CD8-positive, alpha-beta memory T cell (primary cell): ENCODE measurements at regions not wholly inside any gene's neighbourhood (a gene's known extent, or its start where the extent isn't known, plus 50 kb on each side); places are given as distances from the start of the nearest gene placed in this dataset.
"Not testable (repeated sequence)": the region's sequence is repeated elsewhere in the genome, so short reads cannot be mapped to it uniquely, and the experiment has no call there.

ENCODE experiments used
- CTCF ChIA-PET: fragments of 350-600 bp; sonication (Branson Sonifier 250); formaldehyde crosslinking; loops from one replicate; lab custom pipeline; 2021; ENCODE audit warnings: antibody characterized with exemption; lab: Charles Lee
- POLR2A ChIA-PET: fragments of 350-600 bp; sonication (Branson Sonifier 250); formaldehyde crosslinking; loops from one replicate; lab custom pipeline; 2021; ENCODE audit warnings: antibody characterized with exemption; lab: Charles Lee
- DNase-seq, 5 donors: peaks; one replicate each; pipeline versions ENCODE4 v3.0.0 to v3.0.0-alpha.2; 2020 to 2022; ENCODE audit warnings: mixed read lengths in 1 of 5
- H3K27ac ChIP-seq: one replicate; pipeline ENCODE4 v1.7.0; 2013; ENCODE audit warnings: low read depth, mild to moderate bottlenecking, low read length, moderate library complexity
- H3K27me3 ChIP-seq: 2 replicates; pipeline ENCODE4 v1.7.0; 2013; ENCODE audit warnings: low read length, mild to moderate bottlenecking; ENCODE audit not compliant: insufficient read depth, poor library complexity, severe bottlenecking
- H3K36me3 ChIP-seq: 2 replicates; pipeline ENCODE4 v1.7.0; 2013; ENCODE audit warnings: mild to moderate bottlenecking, low read length, moderate library complexity; ENCODE audit not compliant: insufficient read depth
- H3K4me1 ChIP-seq: 2 replicates; pipeline ENCODE4 v1.7.0; 2013; ENCODE audit warnings: mild to moderate bottlenecking, low read length, moderate library complexity; ENCODE audit not compliant: insufficient read depth
- H3K4me3 ChIP-seq: 2 replicates; pipeline ENCODE4 v1.7.0; 2013; ENCODE audit warnings: mild to moderate bottlenecking, low read length
- H3K9me3 ChIP-seq: 2 replicates; pipeline ENCODE4 v1.7.0; 2013; ENCODE audit warnings: mild to moderate bottlenecking, low read length
- H3K27ac Mint-ChIP-seq, 8 donors: one replicate each; pipeline ENCODE4 v1.8.0; 2020 to 2021; ENCODE audit warnings: mixed read lengths in 8 of 8, mild to moderate bottlenecking in 6 of 8, inconsistent platforms in 3 of 8, moderate library complexity in 3 of 8
- H3K27me3 Mint-ChIP-seq, 2 donors: one replicate each; pipeline ENCODE4 v1.8.0; 2020 to 2021; ENCODE audit warnings: mixed read lengths in 2 of 2, mild to moderate bottlenecking in 1 of 2, moderate library complexity in 1 of 2
- H3K36me3 Mint-ChIP-seq, 3 donors: one replicate each; pipeline ENCODE4 v1.8.0; 2020 to 2021; ENCODE audit warnings: mixed read lengths in 3 of 3, inconsistent platforms in 1 of 3, mild to moderate bottlenecking in 1 of 3
- H3K4me1 Mint-ChIP-seq, 3 donors: one replicate each; pipeline ENCODE4 v1.8.0; 2020 to 2021; ENCODE audit warnings: mixed read lengths in 3 of 3, inconsistent platforms in 1 of 3, mild to moderate bottlenecking in 1 of 3
- H3K4me3 Mint-ChIP-seq, 7 donors: one replicate each; pipeline ENCODE4 v1.8.0; 2020 to 2021; ENCODE audit warnings: mixed read lengths in 7 of 7, mild to moderate bottlenecking in 6 of 7, moderate library complexity in 4 of 7, inconsistent platforms in 2 of 7
- H3K9me3 Mint-ChIP-seq, 5 donors: one replicate each; pipeline ENCODE4 v1.8.0; 2020 to 2022; ENCODE audit warnings: mixed read lengths in 5 of 5, mild to moderate bottlenecking in 3 of 5, moderate library complexity in 2 of 5, inconsistent platforms in 1 of 5

DNA sequence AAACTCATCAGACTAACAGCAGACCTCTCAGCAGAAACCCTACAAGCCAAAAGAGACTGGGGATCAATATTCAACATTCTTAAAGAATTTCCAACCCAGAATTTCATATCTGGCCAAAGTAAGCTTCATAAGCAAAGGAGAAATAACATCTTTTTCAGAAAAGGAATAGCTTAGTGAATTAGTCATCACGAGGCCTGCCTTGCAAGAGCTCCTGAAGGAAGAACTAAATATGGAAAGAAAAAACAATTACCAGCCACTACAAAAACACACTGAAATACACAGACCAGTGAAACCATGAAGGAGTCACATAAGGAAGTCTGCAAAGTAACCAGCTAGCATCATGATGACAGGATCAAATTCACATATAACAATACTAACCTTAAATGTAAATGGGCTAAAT, 328.0 kb downstream of the XPNPEP1 start:
- H3K36me3 Mint-ChIP-seq, CTCF ChIA-PET, H3K27me3 Mint-ChIP-seq, H3K36me3 ChIP-seq, H3K27ac Mint-ChIP-seq, H3K9me3 ChIP-seq, H3K4me1 Mint-ChIP-seq, H3K27me3 ChIP-seq, DNase-seq, H3K27ac ChIP-seq, H3K4me1 ChIP-seq, H3K4me3 Mint-ChIP-seq, H3K4me3 ChIP-seq, POLR2A ChIA-PET: not testable (repeated sequence)
- peaks cover 4 to 10% (median 6%) of the 10 kb centered on the region in 5 donors for H3K9me3 Mint-ChIP-seq

GRCh38 chr10:109593682-109594081, 329.6 kb downstream of the XPNPEP1 start:
- no peaks in the 10 kb centered on the region for H3K4me1 ChIP-seq
- POLR2A ChIA-PET: no interaction called here
- Mint-ChIP-seq H3K9me3 (peaks cover 4 to 8% (median 6%) of the 10 kb centered on the region in 5 donors), H3K27me3 (no peaks in the 10 kb centered on the region), H3K36me3 (no peaks in the 10 kb centered on the region), H3K4me1 (no peaks in the 10 kb centered on the region), H3K4me3 (no peak overlapping the region), H3K27ac (no peak overlapping the region)
- no peak for DNase-seq
- H3K4me3 ChIP-seq: no peak overlapping the region
- H3K27ac ChIP-seq: no peak overlapping the region
- no peaks in the 10 kb centered on the region for H3K36me3 ChIP-seq
- H3K9me3 ChIP-seq: no peaks in the 10 kb centered on the region
- no peaks in the 10 kb centered on the region for H3K27me3 ChIP-seq
- CTCF ChIA-PET: no interaction called here

- ChIA-PET POLR2A (no interaction called here), CTCF (no interaction called here)
- Mint-ChIP-seq H3K27ac (no peak overlapping the region), H3K9me3 (peaks cover 0 to 8% (median 6%) of the 10 kb centered on the region in 5 donors), H3K27me3 (no peaks in the 10 kb centered on the region), H3K4me3 (no peak overlapping the region), H3K4me1 (no peaks in the 10 kb centered on the region), H3K36me3 (no peaks in the 10 kb centered on the region)
- H3K4me1 ChIP-seq: no peaks in the 10 kb centered on the region
- no peak overlapping the region for H3K27ac ChIP-seq
- no peak overlapping the region for H3K4me3 ChIP-seq
- no peaks in the 10 kb centered on the region for H3K36me3 ChIP-seq
- no peaks in the 10 kb centered on the region for H3K27me3 ChIP-seq
- H3K9me3 ChIP-seq: no peaks in the 10 kb centered on the region
- no peak for DNase-seq
Observed at GRCh38 chr10:109592391-109592790, 330.9 kb downstream of the XPNPEP1 start.

DNA sequence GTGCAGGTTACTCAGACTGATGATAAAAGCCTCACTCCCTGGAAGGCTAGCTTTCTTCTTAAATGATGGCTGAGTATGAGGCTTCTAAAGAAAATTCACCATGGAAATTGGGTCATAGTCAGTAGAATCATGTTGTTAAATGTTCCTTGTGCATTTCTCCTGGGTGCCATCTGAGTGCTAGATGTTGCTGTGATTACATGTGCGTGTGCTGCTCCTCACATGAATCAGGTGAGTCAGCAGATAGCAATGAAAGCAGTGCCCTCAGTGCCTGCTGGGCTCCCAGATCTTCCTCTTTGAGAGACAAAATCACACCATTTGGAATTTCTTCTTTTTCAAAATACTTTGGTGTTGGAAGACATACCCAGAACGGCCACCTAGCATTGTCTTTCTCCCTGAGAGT, 331.7 kb downstream of the XPNPEP1 start:
- Mint-ChIP-seq H3K4me3 (no peak overlapping the region), H3K27ac (no peak overlapping the region), H3K9me3 (peaks cover 0 to 8% (median 6%) of the 10 kb centered on the region in 5 donors), H3K27me3 (no peaks in the 10 kb centered on the region), H3K4me1 (no peaks in the 10 kb centered on the region), H3K36me3 (no peaks in the 10 kb centered on the region)
- no peaks in the 10 kb centered on the region for H3K27me3 ChIP-seq
- no peaks in the 10 kb centered on the region for H3K4me1 ChIP-seq
- ChIA-PET CTCF (no interaction called here), POLR2A (no interaction called here)
- H3K9me3 ChIP-seq: no peaks in the 10 kb centered on the region
- DNase-seq: no peak
- no peaks in the 10 kb centered on the region for H3K36me3 ChIP-seq
- H3K4me3 ChIP-seq: no peak overlapping the region
- H3K27ac ChIP-seq: no peak overlapping the region

- ChIA-PET CTCF (no interaction called here), POLR2A (no interaction called here)
- Histone ChIP-seq H3K4me1 (no peaks in the 10 kb centered on the region), H3K27me3 (no peaks in the 10 kb centered on the region), H3K4me3 (no peak overlapping the region), H3K9me3 (no peaks in the 10 kb centered on the region), H3K36me3 (no peaks in the 10 kb centered on the region), H3K27ac (no peak overlapping the region)
- H3K36me3 Mint-ChIP-seq: no peaks in the 10 kb centered on the region
- H3K4me1 Mint-ChIP-seq: no peaks in the 10 kb centered on the region
- H3K27me3 Mint-ChIP-seq: no peaks in the 10 kb centered on the region
- no peak overlapping the region for H3K4me3 Mint-ChIP-seq
- H3K9me3 Mint-ChIP-seq: peaks cover 0 to 6% (median 4%) of the 10 kb centered on the region in 5 donors
- H3K27ac Mint-ChIP-seq: no peak overlapping the region
- no peak for DNase-seq
Observed at GRCh38 chr10:109588259-109588658, 335.1 kb downstream of the XPNPEP1 start.

GRCh38 chr10:109587366-109587765, 335.9 kb downstream of the XPNPEP1 start:
- no peak overlapping the region for H3K27ac ChIP-seq
- ChIA-PET CTCF (no interaction called here), POLR2A (no interaction called here)
- no peaks in the 10 kb centered on the region for H3K27me3 ChIP-seq
- H3K27ac Mint-ChIP-seq: no peak overlapping the region
- H3K27me3 Mint-ChIP-seq: no peaks in the 10 kb centered on the region
- no peaks in the 10 kb centered on the region for H3K4me1 ChIP-seq
- H3K36me3 Mint-ChIP-seq: no peaks in the 10 kb centered on the region
- no peaks in the 10 kb centered on the region for H3K36me3 ChIP-seq
- no peaks in the 10 kb centered on the region for H3K9me3 ChIP-seq
- DNase-seq: no peak
- H3K4me1 Mint-ChIP-seq: no peaks in the 10 kb centered on the region
- H3K4me3 ChIP-seq: no peak overlapping the region
- no peak overlapping the region for H3K4me3 Mint-ChIP-seq
- H3K9me3 Mint-ChIP-seq: peaks cover 0 to 5% (median 2%) of the 10 kb centered on the region in 5 donors

- no peaks in the 10 kb centered on the region for H3K9me3 ChIP-seq
- ChIA-PET CTCF (no interaction called here), POLR2A (no interaction called here)
- H3K4me3 ChIP-seq: no peak overlapping the region
- Mint-ChIP-seq H3K27me3 (peaks cover 0 to 6% of the 10 kb centered on the region in 2 donors), H3K36me3 (no peaks in the 10 kb centered on the region), H3K27ac (no peak overlapping the region), H3K4me1 (no peaks in the 10 kb centered on the region), H3K9me3 (peaks cover 2 to 19% (median 7%) of the 10 kb centered on the region in 5 donors), H3K4me3 (no peak overlapping the region)
- H3K27me3 ChIP-seq: no peaks in the 10 kb centered on the region
- H3K27ac ChIP-seq: no peak overlapping the region
- no peak for DNase-seq
- H3K4me1 ChIP-seq: no peaks in the 10 kb centered on the region
- H3K36me3 ChIP-seq: no peaks in the 10 kb centered on the region
Observed at GRCh38 chr10:109556399-109556798, 366.9 kb downstream of the XPNPEP1 start.

DNA sequence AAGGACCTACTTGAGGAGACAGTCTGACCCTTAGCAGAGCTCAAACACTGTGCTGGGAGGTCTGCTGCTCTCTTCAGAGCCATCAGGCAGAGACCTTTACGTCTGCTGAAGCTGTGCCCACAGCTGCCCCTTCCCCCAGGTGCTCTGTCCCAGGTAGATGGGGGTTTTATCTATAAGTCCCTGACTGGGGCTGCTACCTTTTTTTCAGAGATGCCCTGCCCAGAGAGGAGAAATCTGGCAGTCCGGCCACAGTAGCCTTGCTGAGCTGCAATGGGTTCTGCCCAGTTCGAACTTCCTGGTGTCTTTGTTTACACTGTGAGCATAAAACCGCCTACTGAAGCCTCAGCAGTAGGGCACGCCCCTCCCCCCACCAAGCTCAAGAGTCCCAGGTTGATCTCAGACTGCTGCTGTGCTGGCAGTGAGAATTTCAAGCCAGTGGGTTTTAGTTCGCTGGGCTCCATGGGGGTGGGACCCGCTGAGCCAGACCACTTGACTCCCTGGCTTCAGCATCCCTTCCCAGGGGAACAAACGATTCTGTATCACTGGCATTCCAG, 381.2 kb downstream of the XPNPEP1 start:
- CTCF ChIA-PET, H3K9me3 Mint-ChIP-seq: not testable (repeated sequence)

DNA sequence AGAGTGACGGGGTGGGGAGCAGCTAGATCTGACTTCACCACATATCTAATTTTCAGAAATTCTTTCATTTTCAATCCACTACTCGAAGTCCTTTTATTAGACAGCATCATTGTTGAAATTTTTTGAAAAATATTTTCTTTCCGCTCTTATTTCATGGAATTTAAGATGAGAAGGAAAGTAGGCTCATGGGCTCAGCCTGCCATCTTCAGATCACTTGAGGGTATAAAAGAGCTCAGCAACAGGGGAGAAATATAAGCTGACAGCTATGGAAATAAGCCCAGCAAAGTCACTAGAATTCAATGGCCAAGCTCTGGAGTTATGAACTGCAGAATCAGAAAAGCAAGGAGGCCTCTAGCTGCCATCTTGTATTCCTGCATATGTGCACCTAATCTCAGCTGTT, 389.1 kb downstream of the XPNPEP1 start:
- Mint-ChIP-seq H3K9me3 (peaks cover 8 to 22% (median 15%) of the 10 kb centered on the region in 5 donors), H3K4me1 (no peaks in the 10 kb centered on the region), H3K27me3 (no peaks in the 10 kb centered on the region), H3K27ac (no peak overlapping the region), H3K36me3 (no peaks in the 10 kb centered on the region), H3K4me3 (no peak overlapping the region)
- Histone ChIP-seq H3K9me3 (no peaks in the 10 kb centered on the region), H3K27me3 (no peaks in the 10 kb centered on the region), H3K36me3 (no peaks in the 10 kb centered on the region), H3K27ac (no peak overlapping the region), H3K4me1 (no peaks in the 10 kb centered on the region), H3K4me3 (no peak overlapping the region)
- DNase-seq: no peak
- CTCF ChIA-PET: no interaction called here
- POLR2A ChIA-PET: no interaction called here

More for the DNA sequence above, 381.2 kb downstream of the XPNPEP1 start:
- H3K27me3 Mint-ChIP-seq, DNase-seq, H3K4me3 ChIP-seq, H3K4me1 ChIP-seq, H3K27ac ChIP-seq, H3K36me3 Mint-ChIP-seq, H3K4me1 Mint-ChIP-seq, H3K27ac Mint-ChIP-seq, H3K27me3 ChIP-seq, POLR2A ChIA-PET, H3K36me3 ChIP-seq, H3K9me3 ChIP-seq, H3K4me3 Mint-ChIP-seq: not testable (repeated sequence)
